SU-DHL-6 (cell line): ENCODE measurements at regions not wholly inside any gene's neighbourhood (a gene's known extent, or its start where the extent isn't known, plus 50 kb on each side); places are given as distances from the start of the nearest gene placed in this dataset.

Experiments
- EZH2phosphoT487 ChIP-seq: fragments of 200-600 bp; sonication (generic), shearing (Covaris generic); conservative IDR thresholded peaks from 2 replicates; pipeline ENCODE4 v1.6.1; 2018; ENCODE audit warnings: mild to moderate bottlenecking, antibody characterized with exemption, low read length, moderate library complexity, mixed read lengths
- TF ChIP-seq, protein P1 (sequence below): fragments of 200-600 bp; sonication (generic); IDR thresholded peaks from one replicate; pipeline ENCODE4 v1.5.1; 2017; ENCODE audit warnings: antibody characterized with exemption, mild to moderate bottlenecking, low read length, moderate library complexity; ENCODE audit not compliant: insufficient read depth, poor library complexity, severe bottlenecking

DNA sequence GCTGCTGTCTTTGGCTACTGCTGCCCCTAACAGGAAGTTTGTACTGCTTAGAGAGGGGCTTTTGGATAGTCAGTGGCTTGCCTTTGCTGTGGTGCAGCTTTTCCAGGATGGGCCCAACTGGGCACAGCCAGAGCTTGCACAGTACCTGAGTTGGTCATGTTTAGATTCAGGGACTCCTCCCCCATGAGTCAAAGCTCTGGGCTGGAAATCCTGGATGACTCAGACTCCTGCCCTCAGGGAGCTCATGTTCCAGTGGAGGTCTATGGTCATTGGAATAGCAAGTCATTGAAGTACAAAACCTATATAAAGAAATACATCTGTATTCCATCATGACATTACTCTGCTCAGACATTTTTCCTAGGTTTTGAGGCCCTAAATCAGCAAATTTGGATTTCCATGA is 66.7 kb upstream of the PJA1 start:
- TF ChIP-seq, protein P1, sequence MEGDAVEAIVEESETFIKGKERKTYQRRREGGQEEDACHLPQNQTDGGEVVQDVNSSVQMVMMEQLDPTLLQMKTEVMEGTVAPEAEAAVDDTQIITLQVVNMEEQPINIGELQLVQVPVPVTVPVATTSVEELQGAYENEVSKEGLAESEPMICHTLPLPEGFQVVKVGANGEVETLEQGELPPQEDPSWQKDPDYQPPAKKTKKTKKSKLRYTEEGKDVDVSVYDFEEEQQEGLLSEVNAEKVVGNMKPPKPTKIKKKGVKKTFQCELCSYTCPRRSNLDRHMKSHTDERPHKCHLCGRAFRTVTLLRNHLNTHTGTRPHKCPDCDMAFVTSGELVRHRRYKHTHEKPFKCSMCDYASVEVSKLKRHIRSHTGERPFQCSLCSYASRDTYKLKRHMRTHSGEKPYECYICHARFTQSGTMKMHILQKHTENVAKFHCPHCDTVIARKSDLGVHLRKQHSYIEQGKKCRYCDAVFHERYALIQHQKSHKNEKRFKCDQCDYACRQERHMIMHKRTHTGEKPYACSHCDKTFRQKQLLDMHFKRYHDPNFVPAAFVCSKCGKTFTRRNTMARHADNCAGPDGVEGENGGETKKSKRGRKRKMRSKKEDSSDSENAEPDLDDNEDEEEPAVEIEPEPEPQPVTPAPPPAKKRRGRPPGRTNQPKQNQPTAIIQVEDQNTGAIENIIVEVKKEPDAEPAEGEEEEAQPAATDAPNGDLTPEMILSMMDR, result no peak
- TF ChIP-seq EZH2phosphoT487, result no peak
